ENCODE measurements at regions not wholly inside any gene's neighbourhood (a gene's known extent, or its start where the extent isn't known, plus 50 kb on each side); places are given as distances from the start of the nearest gene placed in this dataset.

- TF ChIP-seq, protein P1, sequence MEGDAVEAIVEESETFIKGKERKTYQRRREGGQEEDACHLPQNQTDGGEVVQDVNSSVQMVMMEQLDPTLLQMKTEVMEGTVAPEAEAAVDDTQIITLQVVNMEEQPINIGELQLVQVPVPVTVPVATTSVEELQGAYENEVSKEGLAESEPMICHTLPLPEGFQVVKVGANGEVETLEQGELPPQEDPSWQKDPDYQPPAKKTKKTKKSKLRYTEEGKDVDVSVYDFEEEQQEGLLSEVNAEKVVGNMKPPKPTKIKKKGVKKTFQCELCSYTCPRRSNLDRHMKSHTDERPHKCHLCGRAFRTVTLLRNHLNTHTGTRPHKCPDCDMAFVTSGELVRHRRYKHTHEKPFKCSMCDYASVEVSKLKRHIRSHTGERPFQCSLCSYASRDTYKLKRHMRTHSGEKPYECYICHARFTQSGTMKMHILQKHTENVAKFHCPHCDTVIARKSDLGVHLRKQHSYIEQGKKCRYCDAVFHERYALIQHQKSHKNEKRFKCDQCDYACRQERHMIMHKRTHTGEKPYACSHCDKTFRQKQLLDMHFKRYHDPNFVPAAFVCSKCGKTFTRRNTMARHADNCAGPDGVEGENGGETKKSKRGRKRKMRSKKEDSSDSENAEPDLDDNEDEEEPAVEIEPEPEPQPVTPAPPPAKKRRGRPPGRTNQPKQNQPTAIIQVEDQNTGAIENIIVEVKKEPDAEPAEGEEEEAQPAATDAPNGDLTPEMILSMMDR (IDR thresholded peaks at IDR 0.05; ENCODE audit: low read depth, low read length) = no peak
- DNase-seq (ENCODE audit: extremely low read depth, low read depth) = no peak
Observed at GRCh38 chr2:157192445-157193423, 64.8 kb upstream of the GALNT5 start.

DNA sequence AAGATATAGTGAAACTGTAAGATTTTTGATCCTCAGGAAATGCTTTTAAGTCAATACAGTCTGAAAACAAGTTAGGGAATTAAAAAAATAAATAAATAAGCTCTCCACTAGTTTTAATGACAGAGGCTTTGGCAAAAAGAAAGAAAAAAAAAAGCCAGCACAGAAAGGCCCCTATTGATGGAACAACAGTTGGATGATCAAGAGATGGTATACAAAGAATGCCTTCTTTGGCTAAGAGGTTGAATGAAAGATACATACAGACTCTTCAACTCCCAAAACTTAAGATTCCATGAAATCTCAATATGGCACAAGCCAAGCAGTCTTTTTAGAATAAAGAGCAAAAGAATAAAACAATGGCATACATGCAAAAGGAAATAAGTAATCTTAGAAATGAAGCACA, 64.0 kb upstream of the GALNT5 start:
- DNase-seq (ENCODE audit: extremely low read depth, low read depth) = no peak
- TF ChIP-seq, protein P1 (IDR thresholded peaks at IDR 0.05; ENCODE audit: low read depth, low read length) = no peak

- TF ChIP-seq, protein P1 (IDR thresholded peaks at IDR 0.05; ENCODE audit: low read depth, low read length) = peak; percentile 72
- no peak for DNase-seq (ENCODE audit: extremely low read depth, low read depth)
Observed at GRCh38 chr2:157194097-157194688, 63.3 kb upstream of the GALNT5 start.

GRCh38 chr2:157194844-157195243, 62.7 kb upstream of the GALNT5 start:
- TF ChIP-seq, protein P1 (IDR thresholded peaks at IDR 0.05; ENCODE audit: low read depth, low read length) = no peak
- DNase-seq (ENCODE audit: extremely low read depth, low read depth) = no peak

- TF ChIP-seq, protein P1 (IDR thresholded peaks at IDR 0.05; ENCODE audit: low read depth, low read length) = no peak
- no peak for DNase-seq (ENCODE audit: extremely low read depth, low read depth)
Observed at GRCh38 chr2:157196956-157197355, 60.5 kb upstream of the GALNT5 start.

DNA sequence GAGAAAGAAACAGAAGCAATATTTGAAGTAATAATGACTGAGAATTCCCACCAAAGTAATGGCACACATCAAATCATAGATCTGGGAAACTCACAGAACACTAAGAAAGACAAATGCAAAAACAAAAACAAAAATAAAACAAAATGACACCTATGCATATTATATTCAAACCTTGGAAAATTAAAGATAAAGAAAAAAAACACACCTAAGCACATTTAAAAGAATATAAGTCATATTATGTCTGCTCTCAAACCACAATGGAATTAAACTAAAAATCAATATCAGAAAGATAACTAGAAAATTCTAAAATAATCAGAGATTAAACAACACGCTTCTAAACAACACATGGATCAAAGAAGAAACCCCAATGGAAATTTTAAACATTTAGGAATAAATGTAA, 59.7 kb upstream of the GALNT5 start:
- no peak for DNase-seq (ENCODE audit: extremely low read depth, low read depth)
- TF ChIP-seq, protein P1 (IDR thresholded peaks at IDR 0.05; ENCODE audit: low read depth, low read length) = no peak

- no peak for DNase-seq (ENCODE audit: extremely low read depth, low read depth)
- TF ChIP-seq, protein P1 (IDR thresholded peaks at IDR 0.05; ENCODE audit: low read depth, low read length) = no peak
Observed at GRCh38 chr2:157203651-157204050, 53.9 kb upstream of the GALNT5 start.

All from AG09319 (cell line).